ENCODE measurements at regions not wholly inside any gene's neighbourhood (a gene's known extent, or its start where the extent isn't known, plus 50 kb on each side); places are given as distances from the start of the nearest gene placed in this dataset.

GRCh38 chr10:108784534-108784933 lies 1138.8 kb downstream of the XPNPEP1 start:
- TF ChIP-seq CTCF (IDR thresholded peaks at IDR 0.05) (no peak), EZH2 (IDR thresholded peaks at IDR 0.05; ENCODE audit: borderline replicate concordance, insufficient read depth, low read depth, low read length, poor library complexity, severe bottlenecking) (no peak)

Data from B cell (primary cell).